ENCODE measurements at regions not wholly inside any gene's neighbourhood (a gene's known extent, or its start where the extent isn't known, plus 50 kb on each side); places are given as distances from the start of the nearest gene placed in this dataset.
A peak's percentile ranks its signal among the peaks of the same experiment; 100 is the strongest.

DNA sequence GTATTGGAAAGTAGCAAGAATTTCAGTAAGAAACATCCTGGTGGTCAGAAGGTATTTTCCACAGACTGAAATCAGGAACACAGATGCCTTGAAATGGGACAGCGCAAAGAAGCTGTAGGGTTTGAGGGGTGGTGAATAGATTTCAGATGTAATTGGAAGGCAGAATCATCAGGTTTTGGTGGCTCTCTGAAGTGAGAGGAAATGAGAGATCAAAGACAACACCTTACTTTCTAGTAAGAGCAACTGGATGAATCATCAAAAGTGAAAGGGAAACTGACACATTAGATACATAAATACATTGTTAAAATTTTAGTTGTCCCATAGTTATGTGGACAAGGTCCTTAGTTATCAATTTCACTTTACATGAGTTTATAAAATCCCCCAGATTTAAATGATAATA lies 188.2 kb upstream of the SLC27A6 start:
- Mint-ChIP-seq H3K36me3 (no peaks in the 10 kb centered on the region), H3K9me3 (no peaks in the 10 kb centered on the region), H3K27me3 (ENCODE audit: low read depth) (no peaks in the 10 kb centered on the region), H3K4me1 (peaks cover 14% of the 10 kb centered on the region), H3K4me3 (no peak overlapping the region), H3K27ac (no peak overlapping the region)
- no peak for DNase-seq (ENCODE audit: low spot score in 2 of 2, unreplicated experiment in 2 of 2)
- TF ChIP-seq, protein P1, sequence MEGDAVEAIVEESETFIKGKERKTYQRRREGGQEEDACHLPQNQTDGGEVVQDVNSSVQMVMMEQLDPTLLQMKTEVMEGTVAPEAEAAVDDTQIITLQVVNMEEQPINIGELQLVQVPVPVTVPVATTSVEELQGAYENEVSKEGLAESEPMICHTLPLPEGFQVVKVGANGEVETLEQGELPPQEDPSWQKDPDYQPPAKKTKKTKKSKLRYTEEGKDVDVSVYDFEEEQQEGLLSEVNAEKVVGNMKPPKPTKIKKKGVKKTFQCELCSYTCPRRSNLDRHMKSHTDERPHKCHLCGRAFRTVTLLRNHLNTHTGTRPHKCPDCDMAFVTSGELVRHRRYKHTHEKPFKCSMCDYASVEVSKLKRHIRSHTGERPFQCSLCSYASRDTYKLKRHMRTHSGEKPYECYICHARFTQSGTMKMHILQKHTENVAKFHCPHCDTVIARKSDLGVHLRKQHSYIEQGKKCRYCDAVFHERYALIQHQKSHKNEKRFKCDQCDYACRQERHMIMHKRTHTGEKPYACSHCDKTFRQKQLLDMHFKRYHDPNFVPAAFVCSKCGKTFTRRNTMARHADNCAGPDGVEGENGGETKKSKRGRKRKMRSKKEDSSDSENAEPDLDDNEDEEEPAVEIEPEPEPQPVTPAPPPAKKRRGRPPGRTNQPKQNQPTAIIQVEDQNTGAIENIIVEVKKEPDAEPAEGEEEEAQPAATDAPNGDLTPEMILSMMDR (IDR thresholded peaks at IDR 0.05; ENCODE audit: unreplicated experiment), result no peak

GRCh38 chr5:128778474-128778873 lies 186.8 kb upstream of the SLC27A6 start:
- Mint-ChIP-seq H3K4me1 (peaks cover 11% of the 10 kb centered on the region), H3K27me3 (ENCODE audit: low read depth) (no peaks in the 10 kb centered on the region), H3K4me3 (no peak overlapping the region), H3K9me3 (no peaks in the 10 kb centered on the region), H3K36me3 (no peaks in the 10 kb centered on the region), H3K27ac (peak overlapping the region; percentile 5)
- TF ChIP-seq, protein P1 (IDR thresholded peaks at IDR 0.05; ENCODE audit: unreplicated experiment), result no peak
- no peak for DNase-seq (ENCODE audit: low spot score in 2 of 2, unreplicated experiment in 2 of 2)

GRCh38 chr5:128782446-128782845 lies 182.8 kb upstream of the SLC27A6 start:
- peaks cover 11% of the 10 kb centered on the region for H3K9me3 Mint-ChIP-seq
- H3K4me1 Mint-ChIP-seq, result peaks cover 8% of the 10 kb centered on the region
- H3K27me3 Mint-ChIP-seq (ENCODE audit: low read depth), result no peaks in the 10 kb centered on the region
- no peak overlapping the region for H3K4me3 Mint-ChIP-seq
- no peak for DNase-seq (ENCODE audit: low spot score in 2 of 2, unreplicated experiment in 2 of 2)
- no peak overlapping the region for H3K27ac Mint-ChIP-seq
- no peaks in the 10 kb centered on the region for H3K36me3 Mint-ChIP-seq
- TF ChIP-seq, protein P1 (IDR thresholded peaks at IDR 0.05; ENCODE audit: unreplicated experiment), result no peak

- Mint-ChIP-seq H3K27ac (no peak overlapping the region), H3K4me1 (no peaks in the 10 kb centered on the region), H3K36me3 (no peaks in the 10 kb centered on the region), H3K4me3 (no peak overlapping the region), H3K9me3 (peaks cover 18% of the 10 kb centered on the region), H3K27me3 (ENCODE audit: low read depth) (no peaks in the 10 kb centered on the region)
- DNase-seq (ENCODE audit: low spot score in 2 of 2, unreplicated experiment in 2 of 2), result no peak
- TF ChIP-seq, protein P1 (IDR thresholded peaks at IDR 0.05; ENCODE audit: unreplicated experiment), result no peak
These were observed 180.6 kb upstream of the SLC27A6 start for GRCh38 chr5:128784726-128785125.

DNA sequence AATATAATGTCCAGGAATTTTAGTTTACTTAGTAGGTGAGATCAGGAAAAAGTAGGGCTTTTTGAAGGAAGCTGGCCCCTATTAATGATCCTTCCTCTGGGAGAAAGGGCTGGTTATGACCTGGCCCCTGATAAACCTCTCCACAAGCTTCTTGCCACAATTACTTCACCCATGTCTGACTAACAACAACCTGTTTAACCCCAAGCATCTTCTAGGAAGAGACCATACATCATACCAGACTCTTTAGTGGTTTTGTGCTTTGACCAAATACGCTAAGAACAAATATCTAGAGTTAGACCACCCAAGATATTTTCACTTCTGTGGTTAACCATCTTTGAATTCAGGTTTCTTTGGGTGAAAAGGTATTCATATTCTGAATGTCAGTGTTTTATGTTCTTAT lies 174.0 kb upstream of the SLC27A6 start:
- no peak for DNase-seq (ENCODE audit: low spot score in 2 of 2, unreplicated experiment in 2 of 2)
- TF ChIP-seq, protein P1 (IDR thresholded peaks at IDR 0.05; ENCODE audit: unreplicated experiment), result no peak
- Mint-ChIP-seq H3K27ac (no peak overlapping the region), H3K27me3 (ENCODE audit: low read depth) (no peaks in the 10 kb centered on the region), H3K4me3 (no peak overlapping the region), H3K36me3 (no peaks in the 10 kb centered on the region), H3K9me3 (peaks cover 18% of the 10 kb centered on the region), H3K4me1 (peaks cover 12% of the 10 kb centered on the region)

DNA sequence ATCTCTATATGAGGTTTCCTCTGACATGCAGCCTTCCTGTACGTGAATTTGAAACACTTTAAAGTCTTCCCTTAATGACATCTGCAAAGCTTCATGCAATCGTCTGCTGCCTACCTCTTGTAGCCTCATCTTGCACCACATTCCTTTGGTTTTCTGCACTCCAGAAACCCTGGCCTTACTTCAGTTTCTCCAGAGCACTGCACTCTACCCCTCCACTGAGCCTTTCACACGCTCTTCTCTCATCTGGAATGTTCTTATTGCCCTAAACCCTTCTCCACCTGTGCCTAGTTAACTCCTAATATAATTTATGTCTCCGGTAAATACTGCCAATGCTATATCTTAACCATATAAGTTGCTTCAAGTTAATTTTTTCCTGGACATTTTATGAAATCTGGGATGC lies 168.8 kb upstream of the SLC27A6 start:
- no peak for DNase-seq (ENCODE audit: low spot score in 2 of 2, unreplicated experiment in 2 of 2)
- Mint-ChIP-seq H3K27me3 (ENCODE audit: low read depth) (no peaks in the 10 kb centered on the region), H3K4me3 (no peak overlapping the region), H3K27ac (no peak overlapping the region), H3K9me3 (peaks cover 7% of the 10 kb centered on the region), H3K4me1 (peaks cover 8% of the 10 kb centered on the region), H3K36me3 (no peaks in the 10 kb centered on the region)
- TF ChIP-seq, protein P1 (IDR thresholded peaks at IDR 0.05; ENCODE audit: unreplicated experiment), result no peak
